Effector memory CD4-positive, alpha-beta T cell (primary cell): ENCODE measurements at regions not wholly inside any gene's neighbourhood (a gene's known extent, or its start where the extent isn't known, plus 50 kb on each side); places are given as distances from the start of the nearest gene placed in this dataset.

Experiments used
- DNase-seq, 3 donors: peaks; one replicate each; pipeline ENCODE4 v3.0.0-alpha.2; 2020
- H3K27ac ChIP-seq: 2 replicates; pipeline ENCODE4 v1.7.0; 2013; ENCODE audit warnings: mild to moderate bottlenecking, low read length, moderate library complexity; ENCODE audit not compliant: insufficient read depth, poor library complexity, severe bottlenecking
- H3K27me3 ChIP-seq: replicated peaks from 2 replicates; pipeline ENCODE4 v1.7.0; 2013; ENCODE audit warnings: mild to moderate bottlenecking, low read length; ENCODE audit not compliant: insufficient read depth, control insufficient read depth, poor library complexity, severe bottlenecking
- H3K36me3 ChIP-seq: 2 replicates; pipeline ENCODE4 v1.7.0; 2013; ENCODE audit warnings: mild to moderate bottlenecking, low read length, moderate library complexity; ENCODE audit not compliant: control insufficient read depth, insufficient read depth
- H3K4me1 ChIP-seq: 2 replicates; pipeline ENCODE4 v1.7.0; 2013; ENCODE audit warnings: low read length, mild to moderate bottlenecking; ENCODE audit not compliant: control insufficient read depth, insufficient read depth, poor library complexity, severe bottlenecking
- H3K4me3 ChIP-seq: 2 replicates; pipeline ENCODE4 v1.7.0; 2013; ENCODE audit warnings: low read length, low read depth, mild to moderate bottlenecking; ENCODE audit not compliant: insufficient read depth, poor library complexity, severe bottlenecking
- H3K9me3 ChIP-seq: 2 replicates; pipeline ENCODE4 v1.7.0; 2013; ENCODE audit warnings: mild to moderate bottlenecking, low read length, moderate library complexity; ENCODE audit not compliant: control insufficient read depth

- H3K4me3 ChIP-seq, result no peak overlapping the region
- H3K9me3 ChIP-seq, result no peaks in the 10 kb centered on the region
- H3K4me1 ChIP-seq, result no peaks in the 10 kb centered on the region
- no peak overlapping the region for H3K27ac ChIP-seq
- H3K36me3 ChIP-seq, result no peaks in the 10 kb centered on the region
- no peak for DNase-seq
- no peaks in the 10 kb centered on the region for H3K27me3 ChIP-seq
Measured at GRCh38 chr15:95584088-95584487, 746.4 kb upstream of the NR2F2 start.

GRCh38 chr15:95588056-95588455, 742.4 kb upstream of the NR2F2 start:
- no peaks in the 10 kb centered on the region for H3K9me3 ChIP-seq
- no peaks in the 10 kb centered on the region for H3K4me1 ChIP-seq
- no peak overlapping the region for H3K4me3 ChIP-seq
- DNase-seq, result no peak
- no peak overlapping the region for H3K27ac ChIP-seq
- no peaks in the 10 kb centered on the region for H3K36me3 ChIP-seq
- no peaks in the 10 kb centered on the region for H3K27me3 ChIP-seq

GRCh38 chr15:95590533-95591044, 739.9 kb upstream of the NR2F2 start:
- Histone ChIP-seq H3K4me3 (no peak overlapping the region), H3K9me3 (no peaks in the 10 kb centered on the region), H3K27ac (no peak overlapping the region), H3K4me1 (no peaks in the 10 kb centered on the region), H3K36me3 (no peaks in the 10 kb centered on the region), H3K27me3 (no peaks in the 10 kb centered on the region)
- no peak for DNase-seq

GRCh38 chr15:95591270-95591669, 739.2 kb upstream of the NR2F2 start:
- Histone ChIP-seq H3K27ac (no peak overlapping the region), H3K36me3 (no peaks in the 10 kb centered on the region), H3K4me3 (no peak overlapping the region), H3K27me3 (no peaks in the 10 kb centered on the region), H3K4me1 (no peaks in the 10 kb centered on the region), H3K9me3 (no peaks in the 10 kb centered on the region)
- DNase-seq, result no peak

GRCh38 chr15:95591886-95592285, 738.6 kb upstream of the NR2F2 start:
- Histone ChIP-seq H3K27me3 (no peaks in the 10 kb centered on the region), H3K27ac (no peak overlapping the region), H3K4me3 (no peak overlapping the region), H3K36me3 (no peaks in the 10 kb centered on the region), H3K4me1 (no peaks in the 10 kb centered on the region), H3K9me3 (no peaks in the 10 kb centered on the region)
- DNase-seq, result no peak

- Histone ChIP-seq H3K9me3 (no peaks in the 10 kb centered on the region), H3K27ac (no peak overlapping the region), H3K27me3 (no peaks in the 10 kb centered on the region), H3K4me1 (no peaks in the 10 kb centered on the region), H3K36me3 (no peaks in the 10 kb centered on the region), H3K4me3 (no peak overlapping the region)
- DNase-seq, result no peak
Measured at GRCh38 chr15:95594496-95594895, 736.0 kb upstream of the NR2F2 start.

GRCh38 chr15:95595759-95596158, 734.7 kb upstream of the NR2F2 start:
- H3K4me3 ChIP-seq, result no peak overlapping the region
- DNase-seq, result no peak
- no peaks in the 10 kb centered on the region for H3K36me3 ChIP-seq
- H3K4me1 ChIP-seq, result no peaks in the 10 kb centered on the region
- H3K27ac ChIP-seq, result no peak overlapping the region
- H3K9me3 ChIP-seq, result no peaks in the 10 kb centered on the region
- no peaks in the 10 kb centered on the region for H3K27me3 ChIP-seq

- no peaks in the 10 kb centered on the region for H3K4me1 ChIP-seq
- no peak overlapping the region for H3K4me3 ChIP-seq
- no peak overlapping the region for H3K27ac ChIP-seq
- H3K27me3 ChIP-seq, result no peaks in the 10 kb centered on the region
- no peak for DNase-seq
- H3K9me3 ChIP-seq, result no peaks in the 10 kb centered on the region
- H3K36me3 ChIP-seq, result no peaks in the 10 kb centered on the region
Measured at GRCh38 chr15:95596496-95596895, 734.0 kb upstream of the NR2F2 start.

GRCh38 chr15:95598251-95598855, 732.1 kb upstream of the NR2F2 start:
- no peaks in the 10 kb centered on the region for H3K4me1 ChIP-seq
- H3K27me3 ChIP-seq, result no peaks in the 10 kb centered on the region
- no peak overlapping the region for H3K4me3 ChIP-seq
- no peak for DNase-seq
- no peak overlapping the region for H3K27ac ChIP-seq
- H3K36me3 ChIP-seq, result no peaks in the 10 kb centered on the region
- no peaks in the 10 kb centered on the region for H3K9me3 ChIP-seq

- Histone ChIP-seq H3K27me3 (no peaks in the 10 kb centered on the region), H3K36me3 (no peaks in the 10 kb centered on the region), H3K4me3 (no peak overlapping the region), H3K27ac (no peak overlapping the region), H3K4me1 (no peaks in the 10 kb centered on the region), H3K9me3 (no peaks in the 10 kb centered on the region)
- no peak for DNase-seq
Measured at GRCh38 chr15:95600367-95600766, 730.1 kb upstream of the NR2F2 start.
